Smooth muscle cell (in vitro differentiated cells): ENCODE measurements at regions not wholly inside any gene's neighbourhood (a gene's known extent, or its start where the extent isn't known, plus 50 kb on each side); places are given as distances from the start of the nearest gene placed in this dataset.

Source experiments
- DNase-seq: peaks from one replicate; lab custom pipeline; 2025; ENCODE audit not compliant: unreplicated experiment; lab: John Stamatoyannopoulos, UW
- H2AFZ ChIP-seq: fragments of 200-600 bp; sonication (generic); 2 replicates; pipeline ENCODE4 v1.6.0; 2016; ENCODE audit warnings: antibody characterized with exemption, low read depth, mild to moderate bottlenecking
- H3F3A ChIP-seq: fragments of 200-600 bp; sonication (generic); 2 replicates; pipeline ENCODE4 v1.6.0; 2017; ENCODE audit warnings: antibody characterized with exemption, low read depth
- H3K27ac ChIP-seq: fragments of 200-600 bp; sonication (generic); 2 replicates; pipeline ENCODE4 v1.5.1; 2016; ENCODE audit warnings: low read depth, mild to moderate bottlenecking
- H3K27me3 ChIP-seq: fragments of 200-600 bp; sonication (generic); 2 replicates; pipeline ENCODE4 v1.6.1; 2016; ENCODE audit warnings: low read depth, mild to moderate bottlenecking
- H3K36me3 ChIP-seq: fragments of 200-600 bp; sonication (generic); 2 replicates; pipeline ENCODE4 v1.5.1; 2016; ENCODE audit warnings: low read depth
- H3K4me1 ChIP-seq: fragments of 200-600 bp; sonication (generic); 2 replicates; pipeline ENCODE4 v1.5.1; 2016; ENCODE audit warnings: low read depth
- H3K4me2 ChIP-seq: fragments of 200-600 bp; sonication (generic); 2 replicates; pipeline ENCODE4 v1.6.0; 2016; ENCODE audit warnings: mild to moderate bottlenecking
- H3K4me3 ChIP-seq: fragments of 200-600 bp; sonication (generic); 2 replicates; pipeline ENCODE4 v1.5.1; 2016; ENCODE audit warnings: mild to moderate bottlenecking
- H3K79me2 ChIP-seq: fragments of 200-600 bp; sonication (generic); 2 replicates; pipeline ENCODE4 v1.6.0; 2016; ENCODE audit warnings: low read depth, mild to moderate bottlenecking
- H3K9ac ChIP-seq: fragments of 200-600 bp; sonication (generic); 2 replicates; pipeline ENCODE4 v1.6.0; 2016; ENCODE audit warnings: low read depth
- H3K9me3 ChIP-seq: fragments of 200-600 bp; sonication (generic); replicated peaks from 2 replicates; pipeline ENCODE4 v1.5.1; 2016; ENCODE audit warnings: low read depth
- H4K20me1 ChIP-seq: fragments of 200-600 bp; sonication (generic); 2 replicates; pipeline ENCODE4 v1.6.0; 2016; ENCODE audit warnings: low read depth
- CTCF ChIP-seq: fragments of 200-600 bp; sonication (generic); IDR thresholded peaks from 2 replicates; pipeline ENCODE4 v1.5.1; 2017; ENCODE audit warnings: borderline replicate concordance, mild to moderate bottlenecking, antibody characterized with exemption; ENCODE audit not compliant: insufficient read depth, poor library complexity, severe bottlenecking
- WGBS: methylation state at CpG from one replicate; pipeline ENCODE4 v1.1.7; 2016; ENCODE audit warnings: low lambda C conversion rate; 5-methylcytosine and 5-hydroxymethylcytosine counted together

- 77% methylated on average over 2 of the region's 2 CpGs for WGBS
- Histone ChIP-seq H3K27ac (no peak overlapping the region), H3K36me3 (no peaks in the 10 kb centered on the region), H3K27me3 (no peaks in the 10 kb centered on the region), H2AFZ (no peak overlapping the region), H3K4me1 (peaks cover 9% of the 10 kb centered on the region), H3F3A (peaks cover 16% of the 10 kb centered on the region), H4K20me1 (no peaks in the 10 kb centered on the region), H3K9me3 (no peaks in the 10 kb centered on the region), H3K79me2 (peaks cover 4% of the 10 kb centered on the region), H3K4me2 (no peak overlapping the region), H3K4me3 (no peak overlapping the region), H3K9ac (no peak overlapping the region)
- TF ChIP-seq CTCF = no peak
- DNase-seq = no peak
Observed at GRCh38 chr3:25229586-25229985, 198.5 kb upstream of the RARB start.

GRCh38 chr3:25235031-25235430 is 193.0 kb upstream of the RARB start:
- no peak overlapping the region for H2AFZ ChIP-seq
- DNase-seq = no peak
- peak overlapping the region; percentile 8 for H3K4me3 ChIP-seq
- H4K20me1 ChIP-seq = no peaks in the 10 kb centered on the region
- no peak for TF ChIP-seq CTCF
- H3K9ac ChIP-seq = peak overlapping the region; percentile 89
- H3K4me2 ChIP-seq = peak overlapping the region; percentile 80
- no peaks in the 10 kb centered on the region for H3K9me3 ChIP-seq
- no peaks in the 10 kb centered on the region for H3K36me3 ChIP-seq
- WGBS = 0% methylated on average over 1 of the region's 1 CpG
- peaks cover 24% of the 10 kb centered on the region for H3F3A ChIP-seq
- H3K4me1 ChIP-seq = peaks cover 22% of the 10 kb centered on the region
- no peaks in the 10 kb centered on the region for H3K27me3 ChIP-seq
- peak overlapping the region; percentile 100 for H3K27ac ChIP-seq
- H3K79me2 ChIP-seq = peaks cover 3% of the 10 kb centered on the region

GRCh38 chr3:25235466-25235865 is 192.6 kb upstream of the RARB start:
- Histone ChIP-seq H3K36me3 (no peaks in the 10 kb centered on the region), H3F3A (peaks cover 24% of the 10 kb centered on the region), H3K27ac (peak overlapping the region; percentile 100), H3K79me2 (no peaks in the 10 kb centered on the region), H3K27me3 (no peaks in the 10 kb centered on the region), H3K9me3 (no peaks in the 10 kb centered on the region), H3K4me3 (peak overlapping the region; percentile 8), H3K4me1 (peaks cover 22% of the 10 kb centered on the region), H2AFZ (peak overlapping the region; percentile 20), H4K20me1 (no peaks in the 10 kb centered on the region), H3K4me2 (peak overlapping the region; percentile 80), H3K9ac (peak overlapping the region; percentile 90)
- 2% methylated on average over 2 of the region's 2 CpGs for WGBS
- no peak for TF ChIP-seq CTCF
- no peak for DNase-seq

- Histone ChIP-seq H3K9ac (no peak overlapping the region), H3K9me3 (peaks cover 5% of the 10 kb centered on the region), H3K36me3 (peaks cover 3% of the 10 kb centered on the region), H3K27me3 (no peaks in the 10 kb centered on the region), H2AFZ (no peak overlapping the region), H4K20me1 (no peaks in the 10 kb centered on the region), H3K4me3 (no peak overlapping the region), H3K79me2 (no peaks in the 10 kb centered on the region), H3K4me1 (peaks cover 22% of the 10 kb centered on the region), H3K27ac (no peak overlapping the region), H3K4me2 (no peak overlapping the region), H3F3A (peaks cover 24% of the 10 kb centered on the region)
- WGBS = 95% methylated on average over 1 of the region's 1 CpG
- DNase-seq = no peak
- TF ChIP-seq CTCF = no peak
Observed at GRCh38 chr3:25237602-25238001, 190.5 kb upstream of the RARB start.
